Adrenal gland (tissue), 9 donors: ENCODE measurements at regions not wholly inside any gene's neighbourhood (a gene's known extent, or its start where the extent isn't known, plus 50 kb on each side); places are given as distances from the start of the nearest gene placed in this dataset.

ENCODE experiments used
- DNase-seq, 7 donors: peaks; one replicate each; pipeline ENCODE4 v3.0.0-alpha.2; 2019 to 2020
- H3K27ac ChIP-seq, 5 donors: fragments of 200-600 bp; sonication (generic) in 4 of 5; 1 replicate in 3 of 5; 2 replicates in 2 of 5; pipeline versions ENCODE4 v1.5.1 to v1.8.0; 2016 to 2020; ENCODE audit warnings: mild to moderate bottlenecking in 1 of 5
- H3K27me3 ChIP-seq: fragments of 200-600 bp; 2 replicates; pipeline ENCODE4 v1.8.0; 2021
- H3K36me3 ChIP-seq, 2 donors: fragments of 200-600 bp; replicated peaks in 1 of 2; 1 replicate in 1 of 2; 2 replicates in 1 of 2; pipeline versions ENCODE4 v1.5.1 to v1.8.0; 2018 to 2022
- H3K4me1 ChIP-seq, 2 donors: fragments of 200-600 bp; replicated peaks in 1 of 2; 1 replicate in 1 of 2; 2 replicates in 1 of 2; pipeline versions ENCODE4 v1.5.1 to v1.8.0; 2018 to 2021
- H3K4me3 ChIP-seq, 4 donors: fragments of 200-600 bp; sonication (generic) in 3 of 4; one replicate each; pipeline ENCODE4 v1.5.1; 2016 to 2018
- H3K9me3 ChIP-seq, 3 donors: fragments of 200-600 bp; sonication (generic) in 1 of 3; replicated peaks in 1 of 3; 1 replicate in 2 of 3; 2 replicates in 1 of 3; pipeline versions ENCODE4 v1.5.1 to v1.8.0; 2016 to 2021
- CTCF ChIP-seq, 6 experiments: fragments of 450-650 bp in 4 of 6; fragments of 200-600 bp in 2 of 6; sonication (generic) in 1 of 6; IDR thresholded peaks; 1 replicate in 5 of 6; 2 replicates in 1 of 6; pipeline versions ENCODE4 v1.5.1 to v1.8.0; 2016 to 2021; ENCODE audit warnings: antibody characterized with exemption in 6 of 6, mild to moderate bottlenecking in 2 of 6, moderate library complexity in 1 of 6
- POLR2A ChIP-seq, 2 donors: fragments of 450-650 bp; IDR thresholded peaks; one replicate each; pipeline ENCODE4 v1.6.1; 2017; ENCODE audit warnings: antibody characterized with exemption in 2 of 2, mild to moderate bottlenecking in 2 of 2, moderate library complexity in 1 of 2
- WGBS, 4 donors: extraction: QIAGEN DNeasy Blood & Tissue Kit in 2 of 4; methylation state at CpG; one replicate each; pipeline versions ENCODE4 v1.1.5 to v1.1.7; 2013 to 2017; 5-methylcytosine and 5-hydroxymethylcytosine counted together
- intact Hi-C, 2 donors: fragments of 100-400 bp; cut with DNase I; formaldehyde crosslinking; loops; one replicate each; pipeline versions ENCODE4 v1.14.1 to v1.15.0; 2022 to 2023
- donor health status: healthy with polysubstance abuse.
- donor health status: Bipolar disorder and iron deficiency.
- donor health status: DM: yes; HTN: yes; CAD: no.
- donor health status: DM: no; HTN: no; CAD: no.
- donor health status: DM: no; HTN: no; CAD: no.

DNA sequence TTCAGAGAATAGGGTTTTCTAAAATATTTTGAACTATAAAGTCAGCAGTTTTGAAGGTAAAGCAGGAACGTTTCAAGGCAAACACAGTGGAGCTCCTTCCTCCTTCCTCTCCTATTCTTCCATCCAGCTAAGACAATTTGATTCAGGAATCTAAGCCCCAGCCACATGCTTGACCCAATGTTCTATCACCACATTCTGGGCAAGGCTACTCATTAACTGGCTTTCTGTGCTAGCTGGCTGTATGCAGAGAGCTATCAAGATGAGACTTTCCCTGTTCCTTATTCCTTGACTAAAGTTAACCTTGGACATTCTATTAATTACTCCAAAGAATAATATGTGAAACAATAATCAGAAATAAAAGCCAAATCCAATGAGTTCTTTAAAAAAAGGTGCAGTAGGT, 266.9 kb downstream of the NOVA1 start:
- DNase-seq, result no peak

DNA sequence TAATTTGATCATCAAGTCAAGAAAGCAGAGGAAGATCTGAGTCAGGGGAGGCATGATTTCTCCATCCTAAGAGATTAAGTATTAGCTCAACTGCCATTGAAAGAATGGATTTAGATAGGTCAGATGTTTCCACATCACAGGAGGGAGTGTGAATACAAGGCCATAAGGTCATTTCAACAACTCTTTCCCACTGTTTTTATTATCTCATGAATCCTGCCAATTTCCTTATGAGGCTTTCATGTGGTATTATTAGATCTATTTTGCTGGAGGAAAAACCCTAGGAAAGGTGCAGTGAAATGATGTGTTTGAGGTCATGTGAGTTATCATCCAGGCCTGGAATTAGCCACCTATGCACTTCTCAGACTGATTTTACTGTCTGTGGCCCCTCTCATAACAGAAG, 269.0 kb downstream of the NOVA1 start:
- intact Hi-C loops, result no loop called here
- DNase-seq, result no peak
- TF ChIP-seq POLR2A (IDR thresholded peaks at IDR 0.05), result no peak
- no peak for TF ChIP-seq CTCF (IDR thresholded peaks at IDR 0.05)
- Histone ChIP-seq H3K36me3 (no peaks in the 10 kb centered on the region), H3K9me3 (no peaks in the 10 kb centered on the region), H3K4me1 (no peaks in the 10 kb centered on the region), H3K27me3 (no peaks in the 10 kb centered on the region), H3K27ac (no peak overlapping the region), H3K4me3 (no peak overlapping the region)

More for the DNA sequence above, 266.9 kb downstream of the NOVA1 start:
- H3K36me3 ChIP-seq, result no peaks in the 10 kb centered on the region
- H3K9me3 ChIP-seq, result no peaks in the 10 kb centered on the region
- no peak overlapping the region for H3K27ac ChIP-seq
- WGBS, 4 donors, result 8 to 32% (median 22%) methylated on average over 1 of the region's 1 CpG
- no peak overlapping the region for H3K4me3 ChIP-seq
- no peak for TF ChIP-seq POLR2A (IDR thresholded peaks at IDR 0.05)
- no peak for TF ChIP-seq CTCF (IDR thresholded peaks at IDR 0.05)
- intact Hi-C loops, result no loop called here
- no peaks in the 10 kb centered on the region for H3K27me3 ChIP-seq
- no peaks in the 10 kb centered on the region for H3K4me1 ChIP-seq

DNA sequence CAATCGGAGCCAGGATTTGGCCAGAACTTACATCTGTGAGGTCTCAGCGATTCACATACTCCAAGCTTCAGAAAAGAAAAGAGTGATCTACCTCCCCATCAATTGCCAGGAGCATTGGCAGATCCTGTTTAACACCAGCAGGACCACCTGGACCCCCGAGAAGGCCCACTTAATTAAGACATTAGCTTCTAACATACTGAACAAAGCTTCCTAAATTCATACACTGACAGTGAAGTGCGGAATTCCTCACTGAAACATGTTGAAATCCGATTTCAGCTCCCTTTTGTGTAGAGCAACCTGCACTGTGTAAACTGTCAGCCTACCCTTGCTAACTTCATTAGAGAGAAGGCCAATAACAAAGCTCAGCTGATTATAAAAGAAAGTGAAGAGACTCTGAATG, 274.0 kb downstream of the NOVA1 start:
- H3K4me1 ChIP-seq, result no peaks in the 10 kb centered on the region
- no peaks in the 10 kb centered on the region for H3K36me3 ChIP-seq
- intact Hi-C loops, result no loop called here
- H3K27me3 ChIP-seq, result no peaks in the 10 kb centered on the region
- TF ChIP-seq CTCF (IDR thresholded peaks at IDR 0.05) (no peak), POLR2A (IDR thresholded peaks at IDR 0.05) (no peak)
- no peak overlapping the region for H3K4me3 ChIP-seq
- peaks cover 0 to 6% (median 0%) of the 10 kb centered on the region in 3 donors for H3K9me3 ChIP-seq
- 67 to 75% (median 71%) methylated on average over 5 of the region's 5 CpGs for WGBS, 4 donors
- no peak overlapping the region for H3K27ac ChIP-seq
- DNase-seq, result no peak

- intact Hi-C loops, result no loop called here
- peaks cover 0 to 6% (median 0%) of the 10 kb centered on the region in 3 donors for H3K9me3 ChIP-seq
- H3K27me3 ChIP-seq, result no peaks in the 10 kb centered on the region
- DNase-seq, result no peak
- no peak overlapping the region for H3K4me3 ChIP-seq
- no peak overlapping the region for H3K27ac ChIP-seq
- 84 to 92% (median 87%) methylated on average over 2 of the region's 2 CpGs for WGBS, 4 donors
- no peaks in the 10 kb centered on the region for H3K4me1 ChIP-seq
- no peaks in the 10 kb centered on the region for H3K36me3 ChIP-seq
- TF ChIP-seq CTCF (IDR thresholded peaks at IDR 0.05), result no peak
- TF ChIP-seq POLR2A (IDR thresholded peaks at IDR 0.05), result no peak
Observed at GRCh38 chr14:26320886-26321285, 276.9 kb downstream of the NOVA1 start.
